Hepatocyte (in vitro differentiated cells): ENCODE measurements at regions not wholly inside any gene's neighbourhood (a gene's known extent, or its start where the extent isn't known, plus 50 kb on each side); places are given as distances from the start of the nearest gene placed in this dataset.

ENCODE experiments used
- EZH2 ChIP-seq: fragments of 200-600 bp; sonication (generic); IDR thresholded peaks from 2 replicates; pipeline ENCODE4 v1.6.1; 2016; ENCODE audit warnings: antibody characterized with exemption, mild to moderate bottlenecking, borderline replicate concordance
- EZH2phosphoT487 ChIP-seq: fragments of 200-600 bp; sonication (generic); IDR thresholded peaks from one replicate; pipeline ENCODE4 v1.6.1; 2018; ENCODE audit warnings: antibody characterized with exemption, mild to moderate bottlenecking, low read depth, moderate library complexity; ENCODE audit not compliant: unreplicated experiment, severe bottlenecking
- TF ChIP-seq, protein P1 (sequence below): fragments of 200-600 bp; sonication (generic); IDR thresholded peaks from 2 replicates; pipeline ENCODE4 v1.5.1; 2016; ENCODE audit warnings: antibody characterized with exemption, mild to moderate bottlenecking; ENCODE audit not compliant: poor library complexity

DNA sequence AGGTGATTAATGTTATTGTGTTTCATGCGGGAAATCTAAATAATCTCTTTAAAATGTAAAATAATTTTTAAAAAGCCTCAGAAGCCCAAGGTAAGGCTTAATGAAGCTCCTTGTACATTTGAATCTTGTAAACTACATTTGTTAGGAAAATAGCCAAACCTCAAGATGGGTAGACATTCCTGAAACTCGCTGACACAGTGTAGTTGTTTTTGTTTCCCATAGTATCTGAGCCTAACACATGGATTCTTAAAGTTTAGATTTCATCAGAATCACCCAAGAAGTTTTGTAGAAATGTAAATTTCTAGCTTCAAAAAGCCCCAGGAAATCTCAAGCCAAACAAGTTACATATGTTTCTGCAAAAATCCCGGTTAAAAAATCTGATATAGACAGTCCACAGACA lies 1221.1 kb upstream of the ACVR2A start:
- TF ChIP-seq, protein P1, sequence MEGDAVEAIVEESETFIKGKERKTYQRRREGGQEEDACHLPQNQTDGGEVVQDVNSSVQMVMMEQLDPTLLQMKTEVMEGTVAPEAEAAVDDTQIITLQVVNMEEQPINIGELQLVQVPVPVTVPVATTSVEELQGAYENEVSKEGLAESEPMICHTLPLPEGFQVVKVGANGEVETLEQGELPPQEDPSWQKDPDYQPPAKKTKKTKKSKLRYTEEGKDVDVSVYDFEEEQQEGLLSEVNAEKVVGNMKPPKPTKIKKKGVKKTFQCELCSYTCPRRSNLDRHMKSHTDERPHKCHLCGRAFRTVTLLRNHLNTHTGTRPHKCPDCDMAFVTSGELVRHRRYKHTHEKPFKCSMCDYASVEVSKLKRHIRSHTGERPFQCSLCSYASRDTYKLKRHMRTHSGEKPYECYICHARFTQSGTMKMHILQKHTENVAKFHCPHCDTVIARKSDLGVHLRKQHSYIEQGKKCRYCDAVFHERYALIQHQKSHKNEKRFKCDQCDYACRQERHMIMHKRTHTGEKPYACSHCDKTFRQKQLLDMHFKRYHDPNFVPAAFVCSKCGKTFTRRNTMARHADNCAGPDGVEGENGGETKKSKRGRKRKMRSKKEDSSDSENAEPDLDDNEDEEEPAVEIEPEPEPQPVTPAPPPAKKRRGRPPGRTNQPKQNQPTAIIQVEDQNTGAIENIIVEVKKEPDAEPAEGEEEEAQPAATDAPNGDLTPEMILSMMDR = no peak
- TF ChIP-seq EZH2 (no peak), EZH2phosphoT487 (no peak)
